Uterus (tissue), 3 donors: ENCODE measurements at regions not wholly inside any gene's neighbourhood (a gene's known extent, or its start where the extent isn't known, plus 50 kb on each side); places are given as distances from the start of the nearest gene placed in this dataset.

Experiments
- DNase-seq, 2 donors: peaks; one replicate each; pipeline ENCODE4 v3.0.0-alpha.2; 2019 to 2020
- H3K27ac ChIP-seq, 2 donors: fragments of 200-600 bp; sonication (generic); 1 replicate in 1 of 2; 2 replicates in 1 of 2; pipeline ENCODE4 v1.5.1; 2016 to 2018
- H3K27me3 ChIP-seq, 2 donors: fragments of 200-600 bp; sonication (generic); one replicate each; pipeline ENCODE4 v1.5.1; 2018 to 2019; ENCODE audit warnings: control low read depth in 1 of 2
- H3K36me3 ChIP-seq, 2 donors: fragments of 200-600 bp; sonication (generic); one replicate each; pipeline ENCODE4 v1.5.1; 2019; ENCODE audit warnings: control low read depth in 1 of 2
- H3K4me1 ChIP-seq, 2 donors: fragments of 200-600 bp; sonication (generic); one replicate each; pipeline ENCODE4 v1.5.1; 2018 to 2019; ENCODE audit warnings: control low read depth in 1 of 2
- H3K4me3 ChIP-seq, 2 donors: fragments of 200-600 bp; sonication (generic); 1 replicate in 1 of 2; 2 replicates in 1 of 2; pipeline ENCODE4 v1.5.1; 2018 to 2019; ENCODE audit warnings: mild to moderate bottlenecking in 1 of 2
- H3K9me3 ChIP-seq, 2 donors: fragments of 200-600 bp; sonication (generic); one replicate each; pipeline ENCODE4 v1.5.1; 2019; ENCODE audit warnings: control low read depth in 1 of 2
- POLR2A ChIP-seq, 2 donors: fragments of 450-650 bp; IDR thresholded peaks; one replicate each; pipeline ENCODE4 v1.6.1; 2016; ENCODE audit warnings: antibody characterized with exemption in 2 of 2, mild to moderate bottlenecking in 1 of 2, moderate library complexity in 1 of 2
- intact Hi-C: fragments of 100-400 bp; cut with DNase I; formaldehyde crosslinking; loops from one replicate; pipeline ENCODE4 v1.15.1; 2023; ENCODE audit warnings: low total_unique reads
- TF ChIP-seq, protein P1 (sequence below), 4 experiments: fragments of 200-600 bp in 2 of 4; fragments of 450-650 bp in 2 of 4; sonication (generic) in 2 of 4; IDR thresholded peaks; one replicate each; pipeline ENCODE4 v1.5.1; 2016 to 2019; ENCODE audit warnings: antibody characterized with exemption in 4 of 4, mild to moderate bottlenecking in 2 of 4, moderate library complexity in 1 of 4
- donor health status: DM: yes; HTN: yes; CAD: no.

DNA sequence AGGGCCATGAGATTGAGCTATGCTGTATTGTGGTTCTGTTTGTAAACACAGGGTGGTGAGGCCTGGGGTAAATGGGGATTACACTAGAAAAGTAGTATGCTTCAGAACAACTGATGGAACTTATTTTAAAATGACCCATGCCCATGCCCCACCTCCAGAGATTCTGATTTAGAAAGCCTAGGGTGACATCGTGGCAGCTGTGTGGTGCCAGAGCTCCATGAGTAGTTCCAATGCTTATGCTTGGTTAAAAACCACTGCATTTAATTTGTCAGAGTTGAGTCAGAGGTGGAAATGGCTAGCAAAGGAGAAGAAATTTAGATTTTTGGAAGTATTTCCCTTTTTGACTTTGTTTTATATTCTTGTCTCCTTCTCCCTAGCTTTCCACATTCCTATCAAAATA, 63.4 kb upstream of the PDE5A start:
- intact Hi-C loops: no loop called here
- H3K4me3 ChIP-seq: no peak overlapping the region

DNA sequence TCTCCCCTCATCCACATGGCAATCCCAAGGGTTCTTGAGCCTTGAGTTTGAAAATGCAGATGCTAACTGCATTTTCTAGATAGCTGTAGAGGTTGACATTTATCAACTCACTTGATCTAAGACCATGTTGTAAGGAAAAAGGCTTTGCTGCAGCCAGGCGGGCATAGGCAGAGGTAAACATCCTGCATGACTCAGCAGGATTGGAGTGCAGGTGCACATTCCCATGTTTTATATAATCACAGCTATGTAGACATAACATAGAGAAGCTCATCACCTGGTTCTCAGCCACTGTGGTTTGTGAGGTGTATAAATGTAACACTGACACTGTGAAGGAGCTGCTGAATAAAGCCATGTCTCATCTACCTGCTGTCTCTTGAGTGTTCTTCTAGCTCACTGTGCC, 62.3 kb upstream of the PDE5A start:
- Histone ChIP-seq H3K27me3 (no peaks in the 10 kb centered on the region), H3K4me3 (no peak overlapping the region), H3K27ac (no peak overlapping the region), H3K36me3 (no peaks in the 10 kb centered on the region), H3K9me3 (no peaks in the 10 kb centered on the region), H3K4me1 (no peaks in the 10 kb centered on the region)
- no peak for TF ChIP-seq POLR2A (IDR thresholded peaks at IDR 0.05)
- TF ChIP-seq, protein P1, sequence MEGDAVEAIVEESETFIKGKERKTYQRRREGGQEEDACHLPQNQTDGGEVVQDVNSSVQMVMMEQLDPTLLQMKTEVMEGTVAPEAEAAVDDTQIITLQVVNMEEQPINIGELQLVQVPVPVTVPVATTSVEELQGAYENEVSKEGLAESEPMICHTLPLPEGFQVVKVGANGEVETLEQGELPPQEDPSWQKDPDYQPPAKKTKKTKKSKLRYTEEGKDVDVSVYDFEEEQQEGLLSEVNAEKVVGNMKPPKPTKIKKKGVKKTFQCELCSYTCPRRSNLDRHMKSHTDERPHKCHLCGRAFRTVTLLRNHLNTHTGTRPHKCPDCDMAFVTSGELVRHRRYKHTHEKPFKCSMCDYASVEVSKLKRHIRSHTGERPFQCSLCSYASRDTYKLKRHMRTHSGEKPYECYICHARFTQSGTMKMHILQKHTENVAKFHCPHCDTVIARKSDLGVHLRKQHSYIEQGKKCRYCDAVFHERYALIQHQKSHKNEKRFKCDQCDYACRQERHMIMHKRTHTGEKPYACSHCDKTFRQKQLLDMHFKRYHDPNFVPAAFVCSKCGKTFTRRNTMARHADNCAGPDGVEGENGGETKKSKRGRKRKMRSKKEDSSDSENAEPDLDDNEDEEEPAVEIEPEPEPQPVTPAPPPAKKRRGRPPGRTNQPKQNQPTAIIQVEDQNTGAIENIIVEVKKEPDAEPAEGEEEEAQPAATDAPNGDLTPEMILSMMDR (IDR thresholded peaks at IDR 0.05): no peak
- DNase-seq: no peak
- intact Hi-C loops: no loop called here

More for the DNA sequence above, 63.4 kb upstream of the PDE5A start:
- Histone ChIP-seq H3K9me3 (no peaks in the 10 kb centered on the region), H3K4me1 (no peaks in the 10 kb centered on the region), H3K36me3 (no peaks in the 10 kb centered on the region), H3K27ac (no peak overlapping the region), H3K27me3 (no peaks in the 10 kb centered on the region)
- DNase-seq: no peak
- TF ChIP-seq POLR2A (IDR thresholded peaks at IDR 0.05): no peak
- TF ChIP-seq, protein P1 (IDR thresholded peaks at IDR 0.05): no peak

DNA sequence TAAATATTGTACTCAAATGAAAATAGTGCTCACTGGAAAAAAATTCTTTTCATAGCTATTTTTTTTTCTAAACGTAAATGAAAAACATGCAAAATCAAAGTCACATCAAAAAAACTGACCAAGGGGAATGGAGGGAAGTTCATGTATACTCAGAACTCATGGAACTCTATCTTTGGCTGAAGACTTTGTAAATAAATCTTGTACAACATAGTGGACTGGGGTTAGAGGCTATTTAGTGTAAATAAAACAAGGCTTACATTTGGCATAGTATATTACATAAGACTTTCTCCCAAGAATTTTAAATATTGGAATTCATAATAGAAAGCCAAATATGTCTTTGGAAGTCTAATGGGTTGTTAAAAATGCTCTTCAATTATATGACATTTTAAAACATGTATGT, 59.8 kb upstream of the PDE5A start:
- H3K9me3 ChIP-seq: no peaks in the 10 kb centered on the region
- DNase-seq: no peak

DNA sequence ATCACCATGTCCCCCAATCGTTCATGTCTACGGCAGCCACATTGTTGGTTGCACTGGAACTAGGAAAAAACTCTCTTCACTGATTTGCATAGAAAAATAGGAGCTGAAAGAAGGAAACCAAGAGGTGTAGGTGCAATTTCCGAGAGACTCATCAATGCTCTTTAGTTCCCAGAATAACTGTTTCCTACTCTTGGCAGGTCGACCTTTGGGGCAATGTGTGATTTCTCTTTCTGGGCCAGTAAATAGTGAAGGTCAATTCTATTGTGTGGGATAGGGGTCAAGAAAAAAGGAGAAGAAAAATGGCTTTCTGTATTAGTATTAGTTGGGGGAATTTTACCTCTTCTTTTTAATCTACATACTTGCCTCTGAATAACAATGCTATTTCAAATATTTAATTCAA, 55.9 kb upstream of the PDE5A start:
- intact Hi-C loops: no loop called here
- Histone ChIP-seq H3K36me3 (no peaks in the 10 kb centered on the region), H3K27me3 (no peaks in the 10 kb centered on the region), H3K4me1 (no peaks in the 10 kb centered on the region), H3K9me3 (no peaks in the 10 kb centered on the region), H3K27ac (no peak overlapping the region), H3K4me3 (no peak overlapping the region)
- no peak for DNase-seq
- TF ChIP-seq, protein P1 (IDR thresholded peaks at IDR 0.05): no peak
- TF ChIP-seq POLR2A (IDR thresholded peaks at IDR 0.05): no peak

More for the DNA sequence above, 59.8 kb upstream of the PDE5A start:
- H3K4me3 ChIP-seq: no peak overlapping the region
- H3K27me3 ChIP-seq: no peaks in the 10 kb centered on the region
- H3K4me1 ChIP-seq: no peaks in the 10 kb centered on the region
- TF ChIP-seq POLR2A (IDR thresholded peaks at IDR 0.05): no peak
- TF ChIP-seq, protein P1 (IDR thresholded peaks at IDR 0.05): no peak
- H3K36me3 ChIP-seq: no peaks in the 10 kb centered on the region
- intact Hi-C loops: no loop called here
- no peak overlapping the region for H3K27ac ChIP-seq

DNA sequence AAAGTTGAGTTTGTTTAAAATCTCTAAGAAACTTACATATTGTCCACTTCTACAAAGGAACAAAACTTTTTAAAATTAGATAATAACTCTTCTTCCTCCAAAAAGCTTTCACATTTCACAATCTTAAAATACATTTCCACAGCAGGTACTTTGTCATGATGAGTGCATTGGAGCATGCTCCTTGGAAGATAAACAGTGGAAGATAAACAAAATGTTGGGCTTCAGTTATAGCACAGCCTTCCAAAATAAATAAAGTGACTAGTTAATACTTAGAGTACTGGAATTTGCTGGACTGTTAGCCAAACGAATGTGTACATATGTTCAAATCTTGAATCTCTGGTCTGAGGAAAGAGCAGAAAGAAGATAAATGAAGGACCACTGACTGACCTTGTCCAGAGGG, 54.9 kb upstream of the PDE5A start:
- Histone ChIP-seq H3K9me3 (no peaks in the 10 kb centered on the region), H3K4me1 (no peaks in the 10 kb centered on the region), H3K27ac (no peak overlapping the region), H3K27me3 (no peaks in the 10 kb centered on the region), H3K4me3 (no peak overlapping the region), H3K36me3 (no peaks in the 10 kb centered on the region)
- no peak for DNase-seq
- intact Hi-C loops: no loop called here
- TF ChIP-seq, protein P1 (IDR thresholded peaks at IDR 0.05): no peak
- no peak for TF ChIP-seq POLR2A (IDR thresholded peaks at IDR 0.05)
